GM12891 (cell line): ENCODE measurements at regions not wholly inside any gene's neighbourhood (a gene's known extent, or its start where the extent isn't known, plus 50 kb on each side); places are given as distances from the start of the nearest gene placed in this dataset.

ENCODE experiments used
- POLR2A ChIP-seq: IDR thresholded peaks from 2 replicates; pipeline ENCODE4 v1.6.1; 2011; ENCODE audit warnings: low read depth, low read length, control low read depth
- POLR2AphosphoS5 ChIP-seq: IDR thresholded peaks from 2 replicates; pipeline ENCODE4 v1.6.1; 2011; ENCODE audit warnings: low read depth, low read length, control low read depth
- POU2F2 ChIP-seq: IDR thresholded peaks from 2 replicates; pipeline ENCODE4 v1.6.1; 2011; ENCODE audit warnings: low read depth, mild to moderate bottlenecking, control low read depth, low read length, moderate library complexity

- no peak for TF ChIP-seq POLR2A
- TF ChIP-seq POLR2AphosphoS5, result no peak
- TF ChIP-seq POU2F2, result no peak
Observed at GRCh38 chr11:91802475-91802874, 422.1 kb upstream of the FAT3 start.
